Hematopoietic multipotent progenitor cell treated with erythropoietin and hydrocortisone succinate and interleukin-3 and kit ligand, for 15 days (in vitro differentiated cells): ENCODE measurements at regions not wholly inside any gene's neighbourhood (a gene's known extent, or its start where the extent isn't known, plus 50 kb on each side); places are given as distances from the start of the nearest gene placed in this dataset.

Experiments
- DNase-seq: peaks from one replicate; pipeline ENCODE4 v3.0.0-alpha.2; 2015; ENCODE audit warnings: low spot score

GRCh38 chr20:24138196-24138857 lies 149.7 kb upstream of the GGTLC1 start:
- no peak for DNase-seq

GRCh38 chr20:24136659-24137246 lies 148.2 kb upstream of the GGTLC1 start:
- DNase-seq = no peak

- no peak for DNase-seq
Observed at GRCh38 chr20:24135781-24136180, 147.2 kb upstream of the GGTLC1 start.

DNA sequence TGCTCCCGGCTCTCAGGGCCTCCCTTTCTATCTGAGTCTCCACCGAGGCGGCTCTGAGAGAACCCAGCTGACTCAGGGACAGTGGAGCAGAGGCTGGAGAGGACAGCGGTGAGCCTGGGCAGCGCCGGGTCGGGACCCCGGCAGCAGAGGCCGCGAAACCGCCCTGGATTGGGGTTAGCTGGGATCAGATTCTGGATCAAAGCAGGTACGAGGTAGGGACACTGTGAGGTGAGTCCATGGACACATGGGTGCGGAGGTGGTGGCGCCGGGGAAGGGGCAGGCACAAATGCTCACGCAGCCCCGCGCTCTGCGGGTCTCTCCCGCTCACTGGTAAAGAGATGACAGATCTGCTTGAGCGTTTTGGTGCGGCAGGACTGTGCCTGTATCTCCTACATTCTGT lies 146.4 kb upstream of the GGTLC1 start:
- no peak for DNase-seq

DNA sequence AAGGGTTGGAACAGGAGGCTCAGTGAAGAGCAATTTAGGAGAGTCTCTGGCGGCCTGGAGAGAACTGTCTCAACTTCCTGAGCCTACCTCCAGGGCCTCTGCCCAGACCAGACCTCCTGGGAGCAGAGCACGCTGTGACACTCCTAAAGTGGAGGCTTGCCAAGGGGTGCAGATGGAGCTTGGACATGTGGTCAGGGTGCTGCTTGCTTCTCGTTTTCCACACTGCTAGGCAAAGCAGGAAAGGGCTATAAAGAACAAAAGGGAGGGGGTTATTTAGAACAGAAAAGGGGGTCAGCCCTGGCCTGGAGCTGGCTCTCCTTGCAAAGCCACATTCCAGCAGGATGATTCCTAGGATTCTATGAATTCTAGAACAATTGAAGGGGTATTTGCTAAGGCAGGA lies 145.7 kb upstream of the GGTLC1 start:
- DNase-seq = no peak

GRCh38 chr20:24132246-24132645 lies 143.7 kb upstream of the GGTLC1 start:
- DNase-seq = no peak

DNA sequence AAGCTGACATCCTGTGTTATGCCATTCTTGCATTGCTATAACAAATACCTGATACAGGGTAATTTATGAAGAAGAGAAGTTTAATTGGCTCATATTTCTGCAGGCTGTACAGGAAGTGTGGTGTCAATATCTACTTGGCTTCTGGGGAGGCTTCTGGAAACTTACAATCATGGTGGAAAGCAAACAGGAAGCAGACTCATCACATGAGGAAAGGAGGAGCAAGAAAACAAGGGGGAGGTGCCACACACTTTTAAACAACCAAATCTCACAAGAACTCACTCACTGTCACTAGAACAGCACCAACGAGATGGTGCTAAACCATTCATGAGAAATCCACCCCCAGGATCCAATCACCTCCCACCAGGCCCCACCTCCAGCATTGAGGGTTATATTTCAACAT lies 143.1 kb upstream of the GGTLC1 start:
- no peak for DNase-seq

DNA sequence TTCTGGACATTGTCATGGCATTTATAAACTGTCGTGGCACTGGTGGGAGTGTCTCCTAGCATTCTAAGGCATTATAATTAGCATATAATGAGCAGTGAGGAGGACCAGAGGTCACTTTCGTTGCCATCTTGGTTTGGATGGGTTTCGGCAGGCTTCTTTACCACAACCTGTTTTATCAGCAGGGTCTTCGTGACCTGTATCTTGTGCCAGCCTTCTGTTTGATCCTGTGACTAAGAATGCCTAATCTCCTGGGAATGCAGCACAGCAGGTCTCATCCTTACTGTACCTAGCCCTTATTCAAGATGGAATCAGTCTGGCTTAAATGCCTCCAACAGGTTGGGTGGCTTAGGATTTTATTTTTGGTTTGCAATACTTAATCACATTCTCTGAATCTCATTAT lies 142.7 kb upstream of the GGTLC1 start:
- DNase-seq = no peak

DNA sequence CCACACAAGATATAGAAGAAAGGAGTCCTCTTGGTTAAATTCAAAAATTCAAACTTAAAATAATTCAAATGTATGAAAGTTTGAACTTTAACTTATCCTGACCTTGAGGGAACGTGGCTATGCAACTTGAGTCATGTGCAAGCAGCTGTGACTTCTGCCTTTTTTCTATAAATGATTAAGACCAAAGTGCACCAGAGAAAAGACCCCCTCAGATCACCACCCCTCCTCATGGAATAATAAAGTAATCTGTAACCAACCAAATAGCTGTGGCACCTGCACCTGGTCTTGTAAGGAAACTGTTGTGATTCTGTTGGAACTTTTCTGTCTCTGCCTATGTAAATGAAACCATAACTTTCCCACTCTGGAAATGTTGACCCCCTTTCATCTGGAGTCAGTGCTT lies 141.1 kb upstream of the GGTLC1 start:
- no peak for DNase-seq

GRCh38 chr20:24124951-24125650 lies 136.5 kb upstream of the GGTLC1 start:
- no peak for DNase-seq

- DNase-seq = no peak
Observed at GRCh38 chr20:24124003-24124402, 135.4 kb upstream of the GGTLC1 start.

DNA sequence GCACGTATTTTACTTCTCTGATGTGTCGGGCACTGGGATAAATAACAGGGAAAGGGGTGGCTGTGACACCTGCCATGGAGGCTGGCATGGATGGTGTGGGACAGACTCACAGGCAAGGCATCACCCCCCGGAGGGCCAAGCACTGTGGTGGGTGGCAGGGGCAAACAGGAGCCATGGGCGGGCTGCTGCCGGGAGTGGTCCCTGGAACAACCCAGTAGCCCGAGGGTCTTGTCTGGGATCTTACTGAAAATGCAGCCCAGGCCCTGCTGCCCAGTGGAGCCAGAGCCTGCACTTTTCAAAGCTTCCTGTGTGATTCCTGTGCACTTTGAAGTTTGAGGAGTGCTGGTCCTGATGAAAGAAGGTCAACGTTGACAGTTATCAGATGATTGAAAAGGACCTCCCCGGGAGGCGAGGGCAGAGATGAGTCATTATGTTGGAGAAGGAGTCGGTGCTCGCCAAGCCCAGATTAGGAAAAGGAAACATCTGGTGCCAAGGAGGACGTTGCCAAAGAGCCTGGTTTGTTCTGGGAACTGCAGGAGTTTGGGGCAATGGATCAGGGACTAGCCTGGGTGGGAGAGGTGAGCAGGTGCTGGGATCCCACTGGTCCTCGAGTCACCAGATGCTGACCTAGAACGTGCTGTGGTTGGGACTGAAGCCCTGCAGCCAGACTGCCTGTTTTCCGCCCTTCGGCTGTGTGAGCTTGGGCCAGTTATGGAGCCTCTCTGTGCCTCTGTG lies 130.0 kb upstream of the GGTLC1 start:
- DNase-seq = no peak

- DNase-seq = no peak
Observed at GRCh38 chr20:24118034-24118433, 129.5 kb upstream of the GGTLC1 start.

DNA sequence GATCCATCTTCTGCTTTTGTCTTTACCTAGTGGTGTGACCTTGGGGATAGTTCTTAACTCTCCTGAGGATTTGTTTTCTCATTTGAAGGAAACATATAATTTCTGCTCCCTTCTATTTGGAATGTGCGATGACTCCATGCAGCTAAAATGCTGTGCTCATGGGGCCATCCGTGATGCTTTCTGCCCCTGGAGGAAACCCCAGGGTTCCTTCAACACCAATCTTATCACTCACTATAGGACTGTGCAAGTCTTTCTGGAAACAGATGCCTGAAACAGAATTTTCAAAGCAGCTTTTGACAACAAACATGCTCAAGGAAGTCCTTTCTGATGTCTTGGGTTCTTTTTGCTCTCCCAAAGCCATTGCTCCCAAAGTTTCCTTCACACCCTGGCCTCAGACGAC lies 128.8 kb upstream of the GGTLC1 start:
- no peak for DNase-seq

DNA sequence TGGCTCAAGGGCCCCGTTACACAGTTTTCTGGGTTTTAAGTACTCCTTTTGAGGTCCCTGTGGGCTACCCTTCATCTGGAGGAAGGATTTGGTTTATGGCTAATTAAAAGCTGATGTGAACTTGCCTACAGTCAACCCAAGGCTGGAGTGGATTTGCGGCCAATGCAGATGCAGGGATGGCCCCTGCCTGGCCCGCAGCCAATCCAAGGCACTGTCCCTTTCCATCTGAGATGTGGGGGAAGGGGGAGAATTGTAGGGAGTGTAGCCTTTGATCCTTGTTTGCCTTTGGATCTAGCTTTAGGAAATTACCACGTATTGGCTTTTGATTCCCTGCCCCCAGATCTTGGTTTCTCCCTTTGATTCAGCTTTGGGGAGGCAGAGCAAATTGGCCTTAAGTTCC lies 128.0 kb upstream of the GGTLC1 start:
- DNase-seq = no peak

DNA sequence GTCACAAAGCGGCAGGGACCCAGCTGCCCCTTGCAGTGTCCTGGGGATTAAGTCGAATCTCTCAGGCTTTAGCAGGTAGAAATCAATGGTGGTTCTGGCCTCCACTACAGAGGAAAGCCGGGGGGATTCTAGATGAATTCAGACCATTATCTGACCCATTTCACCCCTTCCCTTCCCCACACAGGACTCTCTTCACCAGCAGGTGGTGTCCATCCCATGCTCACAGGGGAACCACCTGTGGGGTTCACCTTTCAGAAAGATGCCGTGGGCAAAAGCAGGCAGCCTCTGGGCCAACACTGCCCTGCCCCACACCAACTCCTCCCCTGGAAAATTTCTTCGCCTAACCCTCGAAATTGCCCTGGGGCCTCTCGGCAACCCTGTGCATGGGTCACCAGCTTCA lies 123.8 kb upstream of the GGTLC1 start:
- DNase-seq = no peak

GRCh38 chr20:24111858-24112257 lies 123.3 kb upstream of the GGTLC1 start:
- no peak for DNase-seq

DNA sequence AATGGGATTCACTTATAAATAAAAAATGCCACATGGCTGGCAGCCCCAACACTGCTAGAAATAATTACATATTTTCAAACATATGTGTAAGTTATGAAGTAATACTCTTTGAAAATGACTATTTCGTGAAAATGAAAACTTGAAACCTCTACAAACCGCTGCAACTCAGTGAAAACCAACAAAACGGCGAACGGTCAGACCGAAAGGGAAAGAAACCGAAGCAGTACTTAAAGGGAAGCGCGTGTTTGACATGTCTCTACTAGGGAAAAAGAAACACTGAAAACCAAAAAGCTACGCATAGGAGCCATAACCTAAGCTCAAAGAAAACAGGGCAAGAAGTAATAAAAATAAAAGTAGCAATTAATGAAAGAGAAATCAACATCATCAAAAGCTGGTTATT lies 121.0 kb upstream of the GGTLC1 start:
- DNase-seq = no peak

DNA sequence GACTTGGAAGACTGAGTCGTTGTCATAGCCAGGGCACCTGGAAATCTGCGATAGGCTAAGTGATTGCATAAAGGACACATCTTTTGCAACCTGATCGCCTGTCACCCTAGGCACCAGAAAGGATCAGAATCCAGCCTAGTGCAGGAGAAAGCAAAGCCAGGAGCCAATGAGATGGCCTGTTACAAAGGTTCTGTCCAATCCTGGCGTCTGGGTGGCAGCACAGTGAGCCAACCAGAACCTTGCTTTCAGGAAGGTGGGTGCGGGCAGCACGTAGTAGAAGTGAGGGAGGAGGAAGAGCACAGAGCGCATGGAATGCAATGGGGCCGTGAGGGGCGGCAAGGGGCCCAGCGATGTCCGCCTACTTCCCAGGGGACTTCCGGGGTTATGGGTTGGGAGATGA lies 120.4 kb upstream of the GGTLC1 start:
- no peak for DNase-seq

DNA sequence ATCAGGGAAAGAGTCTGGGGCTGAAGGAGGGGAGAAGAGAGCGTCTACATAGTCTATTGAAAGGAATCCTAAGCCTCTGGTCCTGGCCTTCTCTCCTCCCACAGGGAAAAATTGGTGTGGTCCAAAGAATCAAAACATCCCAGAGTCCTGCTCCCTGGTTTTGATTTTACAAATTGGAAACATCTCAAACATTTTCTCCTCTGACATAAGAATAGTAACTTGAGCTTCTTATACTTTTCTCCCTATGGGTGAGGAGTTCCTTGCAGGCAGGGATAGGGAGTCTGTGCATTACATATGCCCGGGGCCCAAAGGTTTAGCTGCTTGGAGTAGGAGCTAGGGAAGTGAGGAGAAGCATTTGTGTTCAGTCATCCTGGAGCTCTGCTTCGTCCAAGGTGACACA lies 120.0 kb upstream of the GGTLC1 start:
- no peak for DNase-seq

GRCh38 chr20:24106801-24107445 lies 118.3 kb upstream of the GGTLC1 start:
- DNase-seq = no peak

DNA sequence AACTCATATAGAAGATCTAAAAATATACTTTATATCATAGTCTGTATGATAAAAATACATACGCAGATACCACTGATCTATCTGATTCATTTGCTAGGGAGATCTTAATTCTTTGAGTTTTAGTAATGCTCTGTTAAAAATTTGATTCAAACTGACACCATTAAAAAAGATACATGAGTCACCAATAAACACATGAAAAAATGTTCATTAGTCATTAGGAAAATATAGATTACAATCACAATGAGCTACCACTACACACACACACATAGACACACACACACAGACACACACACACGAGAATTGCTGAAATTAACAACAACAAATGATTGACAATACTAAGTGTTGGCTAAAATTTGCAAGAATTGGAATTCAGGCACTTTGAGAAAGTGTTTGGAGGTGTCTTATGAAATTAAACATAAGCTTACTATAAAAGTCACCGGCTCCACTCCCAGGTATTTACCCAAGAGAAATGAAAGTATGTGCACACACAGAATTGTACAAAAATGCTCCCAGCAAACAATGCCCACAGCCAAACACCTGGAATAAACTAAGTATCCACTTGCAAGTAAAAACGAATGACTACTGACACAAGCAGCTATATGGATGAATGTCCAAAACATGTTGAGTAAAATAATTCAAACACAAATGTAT lies 117.7 kb upstream of the GGTLC1 start:
- DNase-seq = no peak
